HG03460 (cell line): ENCODE measurements at regions not wholly inside any gene's neighbourhood (a gene's known extent, or its start where the extent isn't known, plus 50 kb on each side); places are given as distances from the start of the nearest gene placed in this dataset.

Experiments used
- ATAC-seq: cut with Tn5 transposase; IDR thresholded peaks from one replicate; pipeline ENCODE4 v1.9.1; 2021; ENCODE audit not compliant: unreplicated experiment

DNA sequence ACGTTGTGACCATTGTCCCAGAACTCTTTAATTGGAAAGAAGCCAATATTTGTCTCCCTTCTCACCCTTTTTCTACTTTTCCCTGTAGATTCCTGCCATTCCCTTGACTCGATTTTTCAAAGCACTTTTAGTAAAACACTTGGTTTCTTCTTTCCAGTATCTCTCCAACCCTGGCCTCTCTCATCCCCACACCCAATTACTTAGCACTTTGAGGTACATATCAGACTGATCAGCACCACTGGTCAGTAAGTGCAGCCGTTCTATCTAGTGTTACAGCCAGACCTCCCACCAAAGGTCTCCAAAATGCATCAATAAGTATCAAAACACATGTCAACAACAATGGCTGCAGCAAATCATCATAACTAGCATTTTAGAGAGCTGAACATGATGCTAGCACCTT lies 141.9 kb downstream of the BTG1 start:
- ATAC-seq: no peak

DNA sequence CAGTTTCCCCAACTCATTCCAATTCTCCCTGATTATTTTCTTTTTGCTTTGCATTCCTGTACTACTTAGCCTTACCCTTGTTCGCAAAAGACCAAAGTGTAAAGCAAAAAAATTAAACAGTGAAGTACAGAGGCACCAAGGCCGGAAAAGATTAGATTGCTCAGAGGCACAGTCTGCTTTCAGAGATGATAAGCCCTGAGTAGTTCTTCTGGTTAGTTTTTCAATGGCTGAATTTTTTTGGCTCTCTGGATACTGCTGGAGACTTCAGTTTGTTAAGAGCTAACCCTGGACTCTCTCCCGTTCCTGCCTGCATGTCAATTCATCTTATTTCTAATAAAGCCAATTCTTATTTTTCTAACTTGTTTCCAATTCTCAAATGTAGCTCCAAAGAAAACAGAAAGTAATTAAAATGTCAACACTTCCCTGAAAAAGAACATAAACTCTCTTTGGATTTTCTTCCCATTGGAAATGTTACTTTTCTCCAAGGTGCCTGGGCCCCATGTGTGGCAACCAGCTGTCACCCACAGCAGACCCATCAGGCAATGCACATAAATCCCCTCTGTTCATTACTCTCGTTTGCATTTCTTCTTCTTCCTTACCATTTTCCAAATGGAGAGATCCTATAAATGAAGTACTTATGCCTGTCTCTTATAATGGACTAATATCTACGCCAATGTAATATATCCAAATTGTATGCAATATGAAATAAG lies 142.8 kb downstream of the BTG1 start:
- no peak for ATAC-seq

- no peak for ATAC-seq
Measured at GRCh38 chr12:92002195-92002649, 143.4 kb downstream of the BTG1 start.

- no peak for ATAC-seq
Measured at GRCh38 chr12:92000597-92000996, 145.0 kb downstream of the BTG1 start.

- ATAC-seq: no peak
Measured at GRCh38 chr12:91999823-92000222, 145.8 kb downstream of the BTG1 start.

- ATAC-seq: no peak
Measured at GRCh38 chr12:91998316-91998715, 147.3 kb downstream of the BTG1 start.

GRCh38 chr12:91994208-91994797 lies 151.3 kb downstream of the BTG1 start:
- ATAC-seq: no peak

- no peak for ATAC-seq
Measured at GRCh38 chr12:91993287-91994017, 152.2 kb downstream of the BTG1 start.

GRCh38 chr12:91991399-91992187 lies 154.1 kb downstream of the BTG1 start:
- ATAC-seq: no peak

GRCh38 chr12:91990525-91990924 lies 155.1 kb downstream of the BTG1 start:
- no peak for ATAC-seq

GRCh38 chr12:91989143-91989542 lies 156.5 kb downstream of the BTG1 start:
- no peak for ATAC-seq

GRCh38 chr12:91988086-91988923 lies 157.3 kb downstream of the BTG1 start:
- ATAC-seq: no peak

- no peak for ATAC-seq
Measured at GRCh38 chr12:91986084-91986483, 159.6 kb downstream of the BTG1 start.

DNA sequence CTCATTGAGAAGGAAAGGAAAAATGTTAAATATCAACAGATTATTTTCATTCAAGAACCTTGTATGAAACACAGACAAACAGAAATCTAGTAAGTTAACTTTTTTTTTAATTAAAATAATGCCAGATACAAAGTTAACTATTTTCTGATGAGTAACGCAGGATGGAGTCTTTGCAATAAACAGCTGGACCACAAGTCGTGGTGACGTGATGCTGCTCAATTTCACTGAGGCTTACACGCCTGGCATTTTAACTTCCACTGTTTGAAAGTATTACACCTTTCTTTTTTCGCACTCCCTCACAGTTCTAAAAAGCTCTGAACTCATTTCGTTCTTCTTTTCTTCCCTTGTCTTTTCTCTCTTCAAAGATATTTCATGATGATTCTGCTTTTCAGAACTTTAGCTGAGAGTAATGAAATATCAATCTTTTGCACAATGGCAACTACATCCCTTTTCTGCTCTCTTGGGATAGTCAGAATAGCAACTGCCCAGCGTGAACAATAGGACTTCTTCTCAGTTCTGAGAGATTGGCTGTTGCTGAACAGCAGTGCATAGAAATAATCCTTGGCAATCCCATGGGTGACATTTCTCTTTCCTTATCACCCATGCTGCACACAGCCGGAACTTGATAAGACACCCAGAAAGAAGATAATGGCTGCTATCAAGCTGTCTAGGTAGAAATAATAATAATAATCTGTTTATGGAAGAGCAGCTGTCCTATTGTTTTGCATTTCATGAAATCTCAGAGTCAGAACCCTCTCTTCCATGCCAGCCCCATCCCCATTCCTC lies 160.5 kb downstream of the BTG1 start:
- no peak for ATAC-seq

GRCh38 chr12:91984556-91984955 lies 161.1 kb downstream of the BTG1 start:
- ATAC-seq: no peak

DNA sequence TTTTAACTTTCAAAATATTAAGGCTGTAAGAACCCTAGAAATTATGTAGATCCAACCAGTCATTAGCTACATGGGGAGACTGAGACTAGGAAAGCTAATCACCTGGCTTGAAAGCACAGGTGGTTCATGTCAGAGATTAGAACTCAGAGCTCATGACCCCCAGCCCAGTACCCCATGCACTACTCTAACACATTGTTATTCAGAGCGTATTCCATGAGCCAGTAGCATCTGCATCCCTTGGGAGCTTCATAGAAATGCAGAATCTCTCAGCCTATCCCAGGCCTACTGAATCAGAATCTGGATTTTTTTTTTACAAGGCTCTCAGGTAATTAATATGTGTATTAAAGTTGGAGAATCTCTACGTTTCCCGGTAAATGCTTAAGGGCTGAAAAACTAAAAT lies 161.7 kb downstream of the BTG1 start:
- ATAC-seq: no peak

DNA sequence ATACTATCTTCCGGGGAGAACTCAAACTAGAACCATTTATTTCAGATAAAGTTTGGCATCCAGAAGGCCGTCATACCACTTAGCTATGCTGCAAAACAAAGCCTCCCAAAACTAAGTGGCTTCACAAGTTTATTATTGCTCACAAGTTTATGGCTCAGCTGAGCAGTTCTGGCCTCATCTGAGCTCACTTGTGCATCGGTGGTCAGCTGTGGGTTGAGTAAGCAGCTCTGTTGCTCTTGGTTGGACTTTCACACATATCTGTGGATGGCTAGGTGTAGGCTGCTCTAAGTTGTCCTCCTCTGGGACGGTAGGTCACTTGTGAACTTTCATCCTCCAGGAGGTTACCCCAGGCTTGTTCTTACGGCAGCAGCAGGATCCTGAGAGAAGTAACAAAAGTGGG lies 162.7 kb downstream of the BTG1 start:
- no peak for ATAC-seq

DNA sequence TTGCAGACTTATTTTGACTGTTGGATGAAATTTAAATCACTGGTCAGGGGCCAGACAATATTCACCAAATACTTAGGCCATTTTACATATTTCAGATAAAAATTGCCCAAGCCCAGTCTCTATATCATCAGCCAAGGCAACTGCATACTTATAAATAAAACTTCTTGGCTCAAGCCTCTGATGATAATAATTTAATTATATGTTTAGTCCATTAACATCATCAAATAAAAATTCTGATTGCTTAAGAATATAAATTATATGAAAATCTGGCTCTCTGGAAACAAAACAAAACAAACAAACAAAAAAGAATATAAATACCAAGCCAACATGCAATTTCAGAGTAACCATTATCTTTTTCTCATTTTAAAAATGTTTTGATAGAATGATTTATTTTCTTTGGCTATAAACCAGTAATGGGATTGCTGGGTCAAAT lies 165.2 kb downstream of the BTG1 start:
- no peak for ATAC-seq

- ATAC-seq: no peak
Measured at GRCh38 chr12:91978143-91978542, 167.5 kb downstream of the BTG1 start.

DNA sequence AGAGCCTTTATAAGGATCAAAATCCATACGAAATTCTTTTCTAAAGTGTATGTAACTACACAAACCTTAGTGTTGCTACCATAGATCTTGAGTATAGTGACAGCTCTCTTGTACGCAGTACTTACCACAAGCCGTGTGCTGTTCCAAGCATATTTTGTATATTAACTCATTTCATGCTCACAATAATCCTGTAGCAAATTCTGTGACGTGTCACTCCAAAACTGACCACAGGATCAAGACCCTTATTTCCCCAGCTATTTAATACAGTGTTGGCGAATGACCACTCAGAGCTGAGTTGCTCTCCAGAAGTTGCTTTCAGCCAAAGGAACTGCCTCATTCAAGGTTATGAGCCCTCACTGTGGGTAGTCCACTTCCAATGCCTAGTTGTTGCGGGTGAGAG lies 169.8 kb downstream of the BTG1 start:
- ATAC-seq: no peak
